ENCODE measurements at regions not wholly inside any gene's neighbourhood (a gene's known extent, or its start where the extent isn't known, plus 50 kb on each side); places are given as distances from the start of the nearest gene placed in this dataset.

DNA sequence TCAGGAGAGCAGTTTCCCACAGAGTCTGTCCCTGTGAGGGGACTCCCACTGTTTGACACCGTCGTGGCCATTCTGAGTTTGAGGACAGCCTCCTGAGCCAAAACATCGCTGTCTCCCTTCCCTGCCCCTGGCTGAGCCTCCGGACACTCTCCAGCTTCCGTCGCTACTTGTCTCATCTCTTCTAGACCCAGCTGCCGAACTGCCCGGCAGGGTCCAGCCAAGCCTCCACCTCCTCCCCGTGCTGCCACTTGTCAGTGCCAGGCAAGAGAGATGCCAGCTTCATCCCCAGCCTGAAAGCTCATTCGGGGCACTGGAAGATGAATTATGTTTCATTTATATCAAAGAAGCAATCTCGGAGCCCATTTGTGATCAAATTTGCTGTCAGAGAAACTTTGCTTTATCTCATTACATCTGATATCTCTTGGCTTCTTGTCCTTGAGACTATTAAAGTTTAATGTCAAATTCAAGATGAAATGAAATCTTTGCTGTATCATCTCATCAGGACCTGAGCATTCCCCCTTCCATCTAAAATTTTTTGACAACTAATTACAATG, 283.9 kb downstream of the BUD13 start:
- TF ChIP-seq, protein P1, sequence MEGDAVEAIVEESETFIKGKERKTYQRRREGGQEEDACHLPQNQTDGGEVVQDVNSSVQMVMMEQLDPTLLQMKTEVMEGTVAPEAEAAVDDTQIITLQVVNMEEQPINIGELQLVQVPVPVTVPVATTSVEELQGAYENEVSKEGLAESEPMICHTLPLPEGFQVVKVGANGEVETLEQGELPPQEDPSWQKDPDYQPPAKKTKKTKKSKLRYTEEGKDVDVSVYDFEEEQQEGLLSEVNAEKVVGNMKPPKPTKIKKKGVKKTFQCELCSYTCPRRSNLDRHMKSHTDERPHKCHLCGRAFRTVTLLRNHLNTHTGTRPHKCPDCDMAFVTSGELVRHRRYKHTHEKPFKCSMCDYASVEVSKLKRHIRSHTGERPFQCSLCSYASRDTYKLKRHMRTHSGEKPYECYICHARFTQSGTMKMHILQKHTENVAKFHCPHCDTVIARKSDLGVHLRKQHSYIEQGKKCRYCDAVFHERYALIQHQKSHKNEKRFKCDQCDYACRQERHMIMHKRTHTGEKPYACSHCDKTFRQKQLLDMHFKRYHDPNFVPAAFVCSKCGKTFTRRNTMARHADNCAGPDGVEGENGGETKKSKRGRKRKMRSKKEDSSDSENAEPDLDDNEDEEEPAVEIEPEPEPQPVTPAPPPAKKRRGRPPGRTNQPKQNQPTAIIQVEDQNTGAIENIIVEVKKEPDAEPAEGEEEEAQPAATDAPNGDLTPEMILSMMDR (IDR thresholded peaks at IDR 0.05; ENCODE audit: control extremely low read depth, extremely low read depth, low read depth, missing control alignments) = no peak
- DNase-seq (ENCODE audit: extremely low spot score) = no peak
- ChIA-PET POLR2A (no interaction called here), CTCF (interaction anchor here (2.0 kb wide), 1 partner anchor 10 kb away, joined by 8 read pairs; no protein-coding TSS in a partner anchor)

DNA sequence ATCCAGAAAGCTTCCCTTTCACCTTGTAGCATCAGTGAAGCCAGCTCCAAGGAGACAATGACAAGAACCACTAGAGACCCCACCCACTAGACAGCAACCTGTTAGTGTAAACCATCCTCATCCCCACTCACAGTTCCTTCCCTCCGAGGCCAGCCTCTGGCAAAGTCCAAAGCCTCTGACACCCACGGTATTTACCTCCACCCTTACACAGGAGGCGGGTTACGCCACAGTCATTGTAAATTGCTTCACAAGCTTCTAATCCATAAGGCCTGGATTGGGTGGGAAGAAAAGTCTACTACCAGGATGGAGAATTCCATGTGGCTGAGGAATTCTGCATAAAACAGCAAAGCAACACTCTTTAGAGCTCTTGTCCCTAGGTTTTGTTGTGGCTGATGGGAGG, 287.4 kb downstream of the BUD13 start:
- DNase-seq (ENCODE audit: extremely low spot score) = no peak
- ChIA-PET POLR2A (no interaction called here), CTCF (no interaction called here)
- TF ChIP-seq, protein P1 (IDR thresholded peaks at IDR 0.05; ENCODE audit: control extremely low read depth, extremely low read depth, low read depth, missing control alignments) = no peak

DNA sequence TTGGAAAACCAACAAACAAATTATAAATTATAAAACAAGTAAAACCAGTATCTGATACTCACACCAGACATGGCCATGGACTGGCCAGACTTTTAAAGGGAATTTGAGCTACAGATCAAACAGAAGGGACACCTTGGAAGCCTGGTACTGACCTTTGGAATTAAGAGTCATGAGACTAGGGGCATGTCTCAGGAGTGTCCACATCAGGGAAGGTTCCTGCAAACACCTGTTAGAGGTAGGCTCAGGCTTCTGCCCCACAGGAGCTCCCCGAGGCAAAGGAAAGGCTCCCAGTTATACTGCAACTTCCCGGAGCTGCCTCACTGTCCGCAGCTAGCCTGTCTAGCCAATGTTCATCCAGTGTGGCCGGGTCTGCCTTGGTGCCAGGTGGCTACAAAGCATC, 290.1 kb downstream of the BUD13 start:
- POLR2A ChIA-PET = no interaction called here
- CTCF ChIA-PET = interaction anchor here (2.2 kb wide), 1 partner anchor 16 kb away, joined by 5 read pairs; no protein-coding TSS in a partner anchor
- TF ChIP-seq, protein P1 (IDR thresholded peaks at IDR 0.05; ENCODE audit: control extremely low read depth, extremely low read depth, low read depth, missing control alignments) = no peak
- no peak for DNase-seq (ENCODE audit: extremely low spot score)

DNA sequence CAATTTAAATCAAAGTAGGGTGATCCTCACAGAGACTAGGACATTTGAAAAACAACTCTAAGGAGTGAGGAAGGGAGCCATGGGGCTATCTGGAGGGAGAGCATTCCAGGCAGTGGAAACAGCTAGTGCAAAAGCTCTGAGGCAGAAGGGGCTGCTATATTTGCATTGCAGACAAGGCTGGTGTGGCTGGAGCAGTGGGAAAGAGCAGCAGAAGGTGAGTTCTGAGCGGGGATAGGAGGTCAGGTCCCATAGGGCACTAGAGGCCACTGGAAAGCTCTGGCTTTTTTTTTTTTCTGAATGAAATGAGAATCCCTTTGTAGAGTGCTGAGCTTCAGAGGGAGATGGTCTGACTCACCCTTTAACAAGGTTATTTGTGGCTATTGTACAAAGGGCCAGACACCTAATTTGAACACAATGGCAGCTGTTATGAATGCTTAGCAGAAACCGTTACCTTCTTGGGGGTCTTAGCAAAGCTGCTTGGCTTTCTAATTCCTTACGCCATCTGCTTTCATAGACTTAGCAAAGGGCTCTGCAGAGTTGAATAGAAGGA, 291.6 kb downstream of the BUD13 start:
- POLR2A ChIA-PET = no interaction called here
- TF ChIP-seq, protein P1 (IDR thresholded peaks at IDR 0.05; ENCODE audit: control extremely low read depth, extremely low read depth, low read depth, missing control alignments) = no peak
- CTCF ChIA-PET = interaction anchor here (2.2 kb wide), 1 partner anchor 18 kb away, joined by 5 read pairs; no protein-coding TSS in a partner anchor
- DNase-seq (ENCODE audit: extremely low spot score) = no peak

DNA sequence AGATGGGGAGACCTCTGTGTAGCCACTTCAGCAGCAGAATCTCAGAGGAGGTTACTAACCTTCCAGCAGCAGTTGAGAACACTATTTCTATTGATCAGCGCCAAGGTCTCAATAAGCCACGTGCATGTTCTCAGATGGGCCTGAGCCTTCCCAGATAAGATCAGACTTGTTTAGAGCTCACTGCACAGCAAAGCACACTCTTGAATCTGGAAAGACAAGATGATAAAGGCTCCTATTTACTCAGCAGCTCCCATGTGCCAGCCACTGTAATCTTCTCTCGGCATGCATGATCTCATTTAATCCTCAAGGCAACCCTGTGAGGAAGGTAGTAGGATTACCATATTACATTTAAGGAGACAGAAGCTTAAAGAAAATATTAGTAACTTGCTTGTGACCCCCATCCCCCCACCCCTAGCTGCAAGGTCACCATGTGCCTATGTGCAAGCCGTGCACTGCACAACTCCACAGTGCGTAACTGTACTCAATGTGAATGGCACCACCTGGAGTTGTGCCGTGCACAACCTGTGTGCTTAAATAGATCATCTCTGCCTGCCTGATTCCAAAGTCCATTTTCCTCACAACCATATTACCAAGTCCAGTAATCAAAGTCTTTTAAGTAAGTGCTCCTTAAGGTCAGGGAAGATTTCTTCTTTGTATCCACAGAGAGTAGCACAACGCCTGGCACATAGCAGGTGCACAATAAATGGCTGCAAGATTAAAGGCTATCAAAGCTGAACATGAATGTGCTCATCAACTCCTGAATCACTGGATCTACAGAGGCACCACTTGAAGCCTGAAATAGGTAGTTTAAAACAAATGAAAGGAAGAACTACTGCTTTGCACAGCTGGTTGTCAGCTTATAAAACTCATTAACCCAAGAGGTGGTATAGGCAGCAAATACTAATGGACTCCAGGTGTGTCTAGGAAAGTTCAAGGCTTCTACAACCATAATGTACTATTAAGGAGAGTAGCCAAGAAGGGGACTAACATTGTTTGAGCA, 293.8 kb downstream of the BUD13 start:
- POLR2A ChIA-PET = no interaction called here
- CTCF ChIA-PET = interaction anchor here (1.0 kb wide), 1 partner anchor 22 kb away, joined by 3 read pairs; no protein-coding TSS in a partner anchor

DNA sequence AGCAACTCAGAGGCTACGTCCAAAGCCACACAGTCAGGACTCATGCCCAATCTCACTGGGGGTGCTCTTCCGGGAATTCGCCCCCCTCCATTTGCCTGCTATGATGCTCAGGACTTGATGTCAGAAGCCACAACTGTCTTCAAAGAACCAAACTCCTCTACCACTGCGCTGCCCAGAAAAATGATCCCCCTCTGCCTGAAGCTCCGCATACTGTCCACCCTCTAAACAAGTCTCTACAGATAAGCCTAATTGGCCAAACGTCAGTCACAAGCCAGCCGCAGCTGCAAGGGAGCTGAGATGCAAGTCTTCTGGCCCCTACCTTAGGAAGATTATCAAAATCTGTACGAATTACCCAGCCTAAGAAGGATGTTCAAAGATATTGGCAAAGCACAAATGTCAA, 294.6 kb downstream of the BUD13 start:
- DNase-seq (ENCODE audit: extremely low spot score) = no peak
- TF ChIP-seq, protein P1 (IDR thresholded peaks at IDR 0.05; ENCODE audit: control extremely low read depth, extremely low read depth, low read depth, missing control alignments) = no peak
- ChIA-PET POLR2A (no interaction called here), CTCF (no interaction called here)

More for the DNA sequence above, 293.8 kb downstream of the BUD13 start:
- TF ChIP-seq, protein P1 (IDR thresholded peaks at IDR 0.05; ENCODE audit: control extremely low read depth, extremely low read depth, low read depth, missing control alignments) = no peak
- DNase-seq (ENCODE audit: extremely low spot score) = no peak

All from GM10248 (cell line).